Activated T-cell treated with anti-CD3 and anti-CD28 coated beads, Interleukin-2, amount 50 U/mL, for 4 hours (primary cell): ENCODE measurements at regions not wholly inside any gene's neighbourhood (a gene's known extent, or its start where the extent isn't known, plus 50 kb on each side); places are given as distances from the start of the nearest gene placed in this dataset.

Experiments used
- ATAC-seq, 2 donors: fragments of 200-7000 bp; cut with Tn5 transposase; one replicate each; pipeline ENCODE4 v1.10.0; 2021
- DNase-seq: peaks from one replicate; pipeline ENCODE4 v3.0.0-alpha.2; 2020
- H3K27me3 Mint-ChIP-seq: one replicate; pipeline ENCODE4 v1.8.0; 2021; ENCODE audit warnings: low read depth, mixed read lengths
- H3K36me3 Mint-ChIP-seq: one replicate; pipeline ENCODE4 v1.8.0; 2022; ENCODE audit warnings: mixed read lengths; ENCODE audit not compliant: insufficient read depth
- H3K4me1 Mint-ChIP-seq: one replicate; pipeline ENCODE4 v1.8.0; 2021; ENCODE audit warnings: low read depth, mixed read lengths
- H3K4me3 Mint-ChIP-seq: one replicate; pipeline ENCODE4 v1.8.0; 2021; ENCODE audit warnings: mild to moderate bottlenecking, moderate library complexity, mixed read lengths
- H3K9me3 Mint-ChIP-seq: one replicate; pipeline ENCODE4 v1.8.0; 2021; ENCODE audit warnings: mixed read lengths

GRCh38 chr20:50313827-50314677 lies 123.4 kb downstream of the CEBPB start:
- no peak overlapping the region for H3K4me3 Mint-ChIP-seq
- ATAC-seq (no peak), DNase-seq (no peak)
- peaks cover 6% of the 10 kb centered on the region for H3K27me3 Mint-ChIP-seq
- H3K9me3 Mint-ChIP-seq: no peaks in the 10 kb centered on the region
- no peaks in the 10 kb centered on the region for H3K4me1 Mint-ChIP-seq
- H3K36me3 Mint-ChIP-seq: no peaks in the 10 kb centered on the region

GRCh38 chr20:50314678-50315335 lies 124.2 kb downstream of the CEBPB start:
- peaks cover 6% of the 10 kb centered on the region for H3K27me3 Mint-ChIP-seq
- DNase-seq (no peak), ATAC-seq (no peak)
- no peaks in the 10 kb centered on the region for H3K4me1 Mint-ChIP-seq
- no peaks in the 10 kb centered on the region for H3K36me3 Mint-ChIP-seq
- H3K9me3 Mint-ChIP-seq: no peaks in the 10 kb centered on the region
- H3K4me3 Mint-ChIP-seq: no peak overlapping the region

GRCh38 chr20:50315586-50316551 lies 125.2 kb downstream of the CEBPB start:
- H3K36me3 Mint-ChIP-seq: no peaks in the 10 kb centered on the region

GRCh38 chr20:50317116-50317515 lies 126.5 kb downstream of the CEBPB start:
- H3K27me3 Mint-ChIP-seq: peaks cover 6% of the 10 kb centered on the region
- peaks cover 3% of the 10 kb centered on the region for H3K4me1 Mint-ChIP-seq
- H3K36me3 Mint-ChIP-seq: no peaks in the 10 kb centered on the region
- no peak overlapping the region for H3K4me3 Mint-ChIP-seq
- no peak for ATAC-seq
- H3K9me3 Mint-ChIP-seq: no peaks in the 10 kb centered on the region
- DNase-seq: no peak

More at GRCh38 chr20:50315586-50316551, 125.2 kb downstream of the CEBPB start:
- Mint-ChIP-seq H3K4me1 (no peaks in the 10 kb centered on the region), H3K27me3 (peaks cover 6% of the 10 kb centered on the region), H3K4me3 (no peak overlapping the region), H3K9me3 (no peaks in the 10 kb centered on the region)
- no peak for DNase-seq
- no peak for ATAC-seq

GRCh38 chr20:50317609-50318008 lies 127.0 kb downstream of the CEBPB start:
- H3K36me3 Mint-ChIP-seq: no peaks in the 10 kb centered on the region
- H3K4me3 Mint-ChIP-seq: no peak overlapping the region
- ATAC-seq (no peak), DNase-seq (no peak)
- H3K4me1 Mint-ChIP-seq: peaks cover 3% of the 10 kb centered on the region
- peaks cover 6% of the 10 kb centered on the region for H3K27me3 Mint-ChIP-seq
- H3K9me3 Mint-ChIP-seq: no peaks in the 10 kb centered on the region

GRCh38 chr20:50318710-50319109 lies 128.1 kb downstream of the CEBPB start:
- no peak for ATAC-seq

GRCh38 chr20:50320005-50320900 lies 129.6 kb downstream of the CEBPB start:
- ATAC-seq (no peak), DNase-seq (no peak)
- Mint-ChIP-seq H3K36me3 (no peaks in the 10 kb centered on the region), H3K27me3 (peaks cover 4% of the 10 kb centered on the region), H3K9me3 (peaks cover 3% of the 10 kb centered on the region), H3K4me3 (no peak overlapping the region), H3K4me1 (peaks cover 3% of the 10 kb centered on the region)

More at GRCh38 chr20:50318710-50319109, 128.1 kb downstream of the CEBPB start:
- H3K9me3 Mint-ChIP-seq: no peaks in the 10 kb centered on the region
- H3K4me3 Mint-ChIP-seq: no peak overlapping the region
- no peak for DNase-seq
- H3K36me3 Mint-ChIP-seq: no peaks in the 10 kb centered on the region
- peaks cover 4% of the 10 kb centered on the region for H3K27me3 Mint-ChIP-seq
- H3K4me1 Mint-ChIP-seq: peaks cover 3% of the 10 kb centered on the region

GRCh38 chr20:50320901-50321796 lies 130.5 kb downstream of the CEBPB start:
- H3K9me3 Mint-ChIP-seq: peaks cover 3% of the 10 kb centered on the region
- ATAC-seq: peak; percentile 43 to 70
- DNase-seq: no peak
- peaks cover 3% of the 10 kb centered on the region for H3K4me1 Mint-ChIP-seq
- H3K27me3 Mint-ChIP-seq: peaks cover 4% of the 10 kb centered on the region
- H3K36me3 Mint-ChIP-seq: no peaks in the 10 kb centered on the region
- no peak overlapping the region for H3K4me3 Mint-ChIP-seq

GRCh38 chr20:50321797-50322480 lies 131.3 kb downstream of the CEBPB start:
- ATAC-seq: no peak
- H3K4me3 Mint-ChIP-seq: no peak overlapping the region
- peaks cover 3% of the 10 kb centered on the region for H3K9me3 Mint-ChIP-seq
- no peaks in the 10 kb centered on the region for H3K36me3 Mint-ChIP-seq
- peaks cover 2% of the 10 kb centered on the region for H3K27me3 Mint-ChIP-seq
- DNase-seq: no peak
- H3K4me1 Mint-ChIP-seq: peaks cover 3% of the 10 kb centered on the region

- H3K4me3 Mint-ChIP-seq: no peak overlapping the region
- no peaks in the 10 kb centered on the region for H3K27me3 Mint-ChIP-seq
- DNase-seq (no peak), ATAC-seq (no peak)
- H3K9me3 Mint-ChIP-seq: peaks cover 3% of the 10 kb centered on the region
- H3K4me1 Mint-ChIP-seq: peaks cover 3% of the 10 kb centered on the region
- H3K36me3 Mint-ChIP-seq: no peaks in the 10 kb centered on the region
Measured at GRCh38 chr20:50322703-50323131, 132.1 kb downstream of the CEBPB start.

- peaks cover 6% of the 10 kb centered on the region for H3K9me3 Mint-ChIP-seq
- H3K27me3 Mint-ChIP-seq: no peaks in the 10 kb centered on the region
- DNase-seq (no peak), ATAC-seq (no peak)
- H3K4me3 Mint-ChIP-seq: no peak overlapping the region
- peaks cover 3% of the 10 kb centered on the region for H3K4me1 Mint-ChIP-seq
- H3K36me3 Mint-ChIP-seq: no peaks in the 10 kb centered on the region
Measured at GRCh38 chr20:50323209-50323608, 132.6 kb downstream of the CEBPB start.
